NCI-H2029 treated with DMSO at 0.1 percent for 48 hours (cell line): ENCODE measurements at regions not wholly inside any gene's neighbourhood (a gene's known extent, or its start where the extent isn't known, plus 50 kb on each side); places are given as distances from the start of the nearest gene placed in this dataset.
A peak's percentile ranks its signal among the peaks of the same experiment; 100 is the strongest.

Source experiments
- DNase-seq: peaks from one replicate; lab custom pipeline; 2025; lab: John Stamatoyannopoulos, UW

- DNase-seq = no peak
These were observed 138.9 kb downstream of the TOMM20 start for GRCh38 chr1:234989479-234990327.

- DNase-seq = no peak
These were observed 139.6 kb downstream of the TOMM20 start for GRCh38 chr1:234989019-234989418.

GRCh38 chr1:234988536-234988935 is 140.1 kb downstream of the TOMM20 start:
- no peak for DNase-seq

GRCh38 chr1:234988155-234988517 is 140.5 kb downstream of the TOMM20 start:
- no peak for DNase-seq

- DNase-seq = no peak
These were observed 141.1 kb downstream of the TOMM20 start for GRCh38 chr1:234987415-234988154.

- DNase-seq = no peak
These were observed 141.8 kb downstream of the TOMM20 start for GRCh38 chr1:234986750-234987414.

- no peak for DNase-seq
These were observed 142.9 kb downstream of the TOMM20 start for GRCh38 chr1:234985516-234986294.

- DNase-seq = no peak
These were observed 143.6 kb downstream of the TOMM20 start for GRCh38 chr1:234985007-234985370.

GRCh38 chr1:234983564-234984238 is 144.9 kb downstream of the TOMM20 start:
- DNase-seq = no peak

- no peak for DNase-seq
These were observed 146.9 kb downstream of the TOMM20 start for GRCh38 chr1:234981758-234982157.

- DNase-seq = no peak
These were observed 147.8 kb downstream of the TOMM20 start for GRCh38 chr1:234980645-234981396.

- DNase-seq = no peak
These were observed 148.4 kb downstream of the TOMM20 start for GRCh38 chr1:234980291-234980644.

- no peak for DNase-seq
These were observed 149.0 kb downstream of the TOMM20 start for GRCh38 chr1:234979296-234980279.

- no peak for DNase-seq
These were observed 150.0 kb downstream of the TOMM20 start for GRCh38 chr1:234978397-234979295.

GRCh38 chr1:234977875-234978396 is 150.7 kb downstream of the TOMM20 start:
- peak; percentile 78 for DNase-seq

GRCh38 chr1:234976861-234977680 is 151.6 kb downstream of the TOMM20 start:
- DNase-seq = no peak
